PC-9 (cell line): ENCODE measurements at regions not wholly inside any gene's neighbourhood (a gene's known extent, or its start where the extent isn't known, plus 50 kb on each side); places are given as distances from the start of the nearest gene placed in this dataset.

Experiments used
- BruUV-seq: library from RNA; stranded (reverse); fragments of 400-500 nt; replicated peaks from 2 replicates; lab custom pipeline; 2021; lab: Mats Ljungman, UMichigan
- CTCF ChIA-PET: fragments of 300-600 bp; sonication (Branson Sonifier 250); formaldehyde crosslinking; loops from one replicate; lab custom pipeline; 2022; ENCODE audit warnings: antibody characterized with exemption; lab: Charles Lee
- POLR2A ChIA-PET: fragments of 300-600 bp; sonication (Branson Sonifier 250); formaldehyde crosslinking; loops from one replicate; lab custom pipeline; 2022; ENCODE audit warnings: antibody characterized with exemption; ENCODE audit not compliant: unreplicated experiment; lab: Charles Lee
- DNase-seq, 2 experiments: peaks; one replicate each; pipeline versions ENCODE4 v3.0.0 to v3.0.0-alpha.2; 2015 to 2022; ENCODE audit warnings: mixed read lengths in 1 of 2
- H2AFZ ChIP-seq: fragments of 200-600 bp; sonication (generic); 2 replicates; pipeline ENCODE4 v1.8.1; 2017; ENCODE audit warnings: antibody characterized with exemption
- H3F3A ChIP-seq: fragments of 200-600 bp; sonication (generic); 2 replicates; pipeline ENCODE4 v1.8.1; 2017; ENCODE audit warnings: antibody characterized with exemption, mild to moderate bottlenecking, low read depth; ENCODE audit not compliant: insufficient read depth
- H3K27ac ChIP-seq: fragments of 200-600 bp; sonication (generic); 2 replicates; pipeline ENCODE4 v1.6.1; 2016; ENCODE audit warnings: mixed run types
- H3K27me3 ChIP-seq: fragments of 200-600 bp; sonication (generic); 2 replicates; pipeline ENCODE4 v1.6.1; 2016; ENCODE audit warnings: low read depth, mixed run types; ENCODE audit not compliant: insufficient read depth
- H3K36me3 ChIP-seq: fragments of 200-600 bp; sonication (generic); 2 replicates; pipeline ENCODE4 v1.6.1; 2016; ENCODE audit warnings: low read depth, mixed run types
- H3K4me1 ChIP-seq: fragments of 200-600 bp; sonication (generic); replicated peaks from 2 replicates; pipeline ENCODE4 v1.6.1; 2016; ENCODE audit warnings: mixed run types; ENCODE audit not compliant: insufficient read depth
- H3K4me2 ChIP-seq: fragments of 200-600 bp; sonication (generic); 2 replicates; pipeline ENCODE4 v1.6.1; 2017; ENCODE audit warnings: mixed run types
- H3K4me3 ChIP-seq: fragments of 200-600 bp; sonication (generic); 2 replicates; pipeline ENCODE4 v1.6.1; 2016; ENCODE audit warnings: mixed run types
- H3K79me2 ChIP-seq: fragments of 200-600 bp; sonication (generic); 2 replicates; pipeline ENCODE4 v1.6.1; 2017; ENCODE audit warnings: low read depth, mixed run types
- H3K9me2 ChIP-seq: fragments of 200-600 bp; sonication (generic); 2 replicates; pipeline ENCODE4 v1.8.1; 2017; ENCODE audit warnings: mild to moderate bottlenecking; ENCODE audit not compliant: insufficient read depth
- H3K9me3 ChIP-seq: fragments of 200-600 bp; sonication (generic); 2 replicates; pipeline ENCODE4 v1.8.1; 2016; ENCODE audit warnings: low read depth; ENCODE audit not compliant: insufficient read depth
- H4K20me1 ChIP-seq: fragments of 200-600 bp; sonication (generic); 2 replicates; pipeline ENCODE4 v1.8.1; 2017; ENCODE audit not compliant: insufficient read depth
- CTCF ChIP-seq: fragments of 200-600 bp; sonication (generic); conservative IDR thresholded peaks from 2 replicates; pipeline ENCODE4 v1.6.1; 2017; ENCODE audit warnings: mixed run types, antibody characterized with exemption, mild to moderate bottlenecking, moderate library complexity
- EZH2 ChIP-seq: fragments of 200-600 bp; sonication (generic); IDR thresholded peaks from 2 replicates; pipeline ENCODE4 v1.8.0; 2017; ENCODE audit warnings: antibody characterized with exemption, low read depth
- intact Hi-C: fragments of 100-400 bp; cut with micrococcal nuclease; formaldehyde crosslinking; loops from one replicate; pipeline ENCODE4 v1.10.0; 2022; ENCODE audit not compliant: unreplicated experiment

- Histone ChIP-seq H3K27me3 (no peaks in the 10 kb centered on the region), H3K9me2 (no peaks in the 10 kb centered on the region), H3K4me1 (no peaks in the 10 kb centered on the region), H3F3A (no peaks in the 10 kb centered on the region), H3K9me3 (no peaks in the 10 kb centered on the region), H3K36me3 (no peaks in the 10 kb centered on the region), H3K4me2 (no peak overlapping the region), H3K27ac (no peak overlapping the region), H3K79me2 (no peaks in the 10 kb centered on the region), H2AFZ (no peak overlapping the region), H4K20me1 (no peaks in the 10 kb centered on the region), H3K4me3 (no peak overlapping the region)
- no peak for DNase-seq
- BruUV-seq = no TSS peak
- TF ChIP-seq CTCF (no peak), EZH2 (no peak)
- POLR2A ChIA-PET = no interaction called here
- CTCF ChIA-PET = no interaction called here
- intact Hi-C loops = no loop called here
These were observed 53.1 kb downstream of the CH25H start for GRCh38 chr10:89153971-89154370.

- Histone ChIP-seq H3F3A (no peaks in the 10 kb centered on the region), H3K4me1 (no peaks in the 10 kb centered on the region), H3K4me3 (no peak overlapping the region), H3K4me2 (no peak overlapping the region), H3K27ac (no peak overlapping the region), H3K79me2 (no peaks in the 10 kb centered on the region), H4K20me1 (no peaks in the 10 kb centered on the region), H3K9me2 (no peaks in the 10 kb centered on the region), H3K9me3 (no peaks in the 10 kb centered on the region), H3K36me3 (no peaks in the 10 kb centered on the region), H2AFZ (no peak overlapping the region), H3K27me3 (no peaks in the 10 kb centered on the region)
- CTCF ChIA-PET = no interaction called here
- no peak for TF ChIP-seq EZH2
- no peak for TF ChIP-seq CTCF
- DNase-seq = no peak
- POLR2A ChIA-PET = no interaction called here
- intact Hi-C loops = no loop called here
- BruUV-seq = no TSS peak
These were observed 54.0 kb downstream of the CH25H start for GRCh38 chr10:89153116-89153515.

- H3K79me2 ChIP-seq = no peaks in the 10 kb centered on the region
- no TSS peak for BruUV-seq
- no peaks in the 10 kb centered on the region for H3K36me3 ChIP-seq
- H3K4me3 ChIP-seq = no peak overlapping the region
- intact Hi-C loops = no loop called here
- TF ChIP-seq CTCF (no peak), EZH2 (no peak)
- CTCF ChIA-PET = no interaction called here
- H3K4me1 ChIP-seq = no peaks in the 10 kb centered on the region
- H3K27me3 ChIP-seq = no peaks in the 10 kb centered on the region
- no peak overlapping the region for H2AFZ ChIP-seq
- no peaks in the 10 kb centered on the region for H4K20me1 ChIP-seq
- POLR2A ChIA-PET = no interaction called here
- no peak overlapping the region for H3K27ac ChIP-seq
- no peaks in the 10 kb centered on the region for H3K9me3 ChIP-seq
- H3F3A ChIP-seq = no peaks in the 10 kb centered on the region
- DNase-seq = no peak
- no peak overlapping the region for H3K4me2 ChIP-seq
- H3K9me2 ChIP-seq = no peaks in the 10 kb centered on the region
These were observed 55.3 kb downstream of the CH25H start for GRCh38 chr10:89151857-89152256.
